ENCODE measurements at regions not wholly inside any gene's neighbourhood (a gene's known extent, or its start where the extent isn't known, plus 50 kb on each side); places are given as distances from the start of the nearest gene placed in this dataset.

- Histone ChIP-seq H2BK5ac (ENCODE audit: low read depth, low read length) (no peak overlapping the region), H4K91ac (replicated peaks; ENCODE audit: insufficient read length, low read length) (no peak overlapping the region), H2BK12ac (ENCODE audit: low read depth, low read length) (no peak overlapping the region), H3K79me1 (ENCODE audit: low read depth, low read length) (no peaks in the 10 kb centered on the region; the same call in 1 of the 2 replicates), H3K4ac (replicated peaks; ENCODE audit: insufficient read length, low read depth, low read length) (no peak overlapping the region), H3K27me3 (replicated peaks in 1 of 4; ENCODE audit: control insufficient read depth in 3 of 4, extremely low read depth in 1 of 4, insufficient read depth in 3 of 4, low read length in 3 of 4) (no peaks in the 10 kb centered on the region; a peak in 1 of 7 replicates), H2BK120ac (replicated peaks; ENCODE audit: low read depth, low read length) (no peak overlapping the region), H2AK5ac (ENCODE audit: low read depth, low read length) (no peak overlapping the region), H3K18ac (ENCODE audit: extremely low read depth, low read length) (no peak overlapping the region), H3K14ac (ENCODE audit: insufficient read length) (no peak overlapping the region), H4K8ac (ENCODE audit: extremely low read depth, insufficient read depth, low read length) (no peak overlapping the region), H3K9ac (replicated peaks in 1 of 4; ENCODE audit: extremely low read depth in 1 of 4, low read depth in 3 of 4, low read length in 3 of 4) (no peak overlapping the region), H3K4me1 (replicated peaks in 1 of 4; ENCODE audit: control insufficient read depth in 3 of 4, insufficient read depth in 4 of 4, low read length in 3 of 4) (no peaks in the 10 kb centered on the region; a peak in 1 of 7 replicates), H3K4me2 (ENCODE audit: insufficient read depth in 1 of 2, low read depth in 2 of 2, low read length in 2 of 2) (no peak overlapping the region), H4K5ac (ENCODE audit: insufficient read length, low read depth, low read length) (no peak overlapping the region), H3K23ac (ENCODE audit: insufficient read length) (no peak overlapping the region), H3K27ac (ENCODE audit: low read depth, low read length) (no peak overlapping the region), H3K56ac (replicated peaks; ENCODE audit: insufficient read length, low read depth, low read length) (no peak overlapping the region), H3K36me3 (ENCODE audit: control insufficient read depth in 2 of 4, insufficient read depth in 4 of 4, low read length in 3 of 4) (no peaks in the 10 kb centered on the region), H4K20me1 (replicated peaks in 1 of 2; ENCODE audit: control insufficient read depth in 1 of 2, insufficient read depth in 2 of 2, low read length in 2 of 2) (peaks cover 0 to 2% of the 10 kb centered on the region in 2 experiments), H3K79me2 (ENCODE audit: control insufficient read depth in 1 of 2, insufficient read depth in 2 of 2, low read length in 2 of 2) (no peaks in the 10 kb centered on the region), H3K4me3 (ENCODE audit: extremely low read depth in 1 of 4, insufficient read depth in 2 of 4, low read depth in 3 of 4, low read length in 4 of 4) (no peak overlapping the region), H2AFZ (ENCODE audit: low read length) (no peak overlapping the region), H3K9me3 (ENCODE audit: insufficient read depth in 2 of 2, low read depth in 1 of 2, low read length in 1 of 2) (peaks cover 3 to 5% of the 10 kb centered on the region in 2 experiments; a peak in 3 of 4 replicates), H2BK15ac (ENCODE audit: low read length) (no peak overlapping the region), H3K23me2 (ENCODE audit: low read depth, low read length) (no peaks in the 10 kb centered on the region), H2BK20ac (ENCODE audit: low read length) (no peak overlapping the region)
- DNase-seq (ENCODE audit: low read depth in 1 of 2, low spot score in 2 of 2) (no peak), FAIRE-seq (no peak)
- CTCF ChIA-PET (ENCODE audit: partially characterized antibody): interaction anchor here (0.6 to 2.9 kb wide), 5 partner anchors 10 to 643 kb away, joined by 3 to 8 read pairs (median 4); no protein-coding TSS in a partner anchor
- 83% methylated on average over 8 of the region's 9 CpGs; no CpG with 5 or more reads in 1 of the 2 experiments for whole genome bisulfite sequencing, 2 experiments (ENCODE audit: extremely low coverage in 1 of 2, insufficient coverage in 1 of 2, insufficient read length in 1 of 2, insufficient replicate concordance in 2 of 2, low coverage in 1 of 2, low lambda C conversion rate in 2 of 2, missing lambda C conversion rate in 1 of 2)
- POLR2A ChIA-PET (ENCODE audit: partially characterized antibody): no interaction called here
- no peak for TF ChIP-seq GTF2F1 (IDR thresholded peaks at IDR 0.05; ENCODE audit: borderline replicate concordance, low read depth, low read length)
- no peak for TF ChIP-seq CHD1 (IDR thresholded peaks at IDR 0.05; ENCODE audit: low read depth, low read length)
- TF ChIP-seq JUN (IDR thresholded peaks at IDR 0.05; ENCODE audit: low read depth, low read length): no peak
- no peak for TF ChIP-seq POLR2A (IDR thresholded peaks at IDR 0.05; ENCODE audit: control extremely low read depth in 1 of 2, low read depth in 2 of 2, low read length in 2 of 2)
- no peak for TF ChIP-seq SIN3A (conservative IDR thresholded peaks at IDR 0.05 in 1 of 2, IDR thresholded peaks at IDR 0.05 in 1 of 2; ENCODE audit: low read depth in 1 of 2, low read length in 2 of 2)
- no peak for TF ChIP-seq EGR1 (IDR thresholded peaks at IDR 0.05; ENCODE audit: borderline replicate concordance, low read depth, low read length)
- TF ChIP-seq POLR2AphosphoS5 (IDR thresholded peaks at IDR 0.05; ENCODE audit: low read depth, low read length): no peak
- no peak for TF ChIP-seq POU5F1 (IDR thresholded peaks at IDR 0.05; ENCODE audit: low read depth, low read length)
Observed at GRCh38 chr9:126050605-126050990, 276.0 kb upstream of the MVB12B start.
